Endothelial cell of umbilical vein (primary cell): ENCODE measurements at regions not wholly inside any gene's neighbourhood (a gene's known extent, or its start where the extent isn't known, plus 50 kb on each side); places are given as distances from the start of the nearest gene placed in this dataset.

Experiments used
- BruUV-seq: library from RNA; stranded (reverse); fragments of 400-500 nt; replicated peaks from 2 replicates; lab custom pipeline; 2021; lab: Mats Ljungman, UMichigan
- CTCF ChIA-PET: fragments of 300-600, 350-600 bp; sonication (Branson Sonifier 250); formaldehyde crosslinking; loops from one replicate; lab custom pipeline; 2021; ENCODE audit warnings: antibody characterized with exemption, inconsistent platforms; lab: Charles Lee
- POLR2A ChIA-PET: fragments of 300-600, 350-600 bp; sonication (Branson Sonifier 250); formaldehyde crosslinking; loops from one replicate; lab custom pipeline; 2021; ENCODE audit warnings: antibody characterized with exemption, inconsistent platforms; lab: Charles Lee
- DNase-seq: peaks from one replicate; pipeline ENCODE4 v3.0.0-alpha.2; 2011; ENCODE audit warnings: low read depth, low spot score
- FAIRE-seq: peaks from 2 replicates; lab custom pipeline; 2011; peaks lifted over from hg19 to GRCh38; lab: Jason Lieb, UNC
- H2AFZ ChIP-seq: 2 replicates; pipeline ENCODE4 v1.6.0; 2012; ENCODE audit warnings: low read depth, low read length, control low read depth, inconsistent platforms
- H3K27ac ChIP-seq: 2 replicates; pipeline ENCODE4 v1.5.1; 2011; ENCODE audit warnings: low read depth, mild to moderate bottlenecking, control low read depth, low read length, moderate library complexity; ENCODE audit not compliant: insufficient read depth
- H3K27me3 ChIP-seq, 2 experiments: 2 replicates each; pipeline versions ENCODE4 v1.6.0 to v1.6.1; 2011; ENCODE audit warnings: low read length in 2 of 2, mixed read lengths in 1 of 2; ENCODE audit not compliant: control insufficient read depth in 2 of 2, insufficient read depth in 2 of 2
- H3K36me3 ChIP-seq, 2 experiments: 2 replicates in 1 of 2; 3 replicates in 1 of 2; pipeline ENCODE4 v1.5.1; 2011; ENCODE audit warnings: low read length in 2 of 2, mild to moderate bottlenecking in 1 of 2, moderate library complexity in 1 of 2; ENCODE audit not compliant: control insufficient read depth in 2 of 2, insufficient read depth in 2 of 2; ENCODE audit errors: extremely low read depth in 1 of 2
- H3K4me1 ChIP-seq: 3 replicates; pipeline ENCODE4 v1.5.1; 2011; ENCODE audit warnings: mild to moderate bottlenecking, low read length; ENCODE audit not compliant: control insufficient read depth, insufficient read depth; ENCODE audit errors: extremely low read depth
- H3K4me2 ChIP-seq: 2 replicates; pipeline ENCODE4 v1.6.1; 2011; ENCODE audit warnings: low read length, control low read depth, mixed read lengths; ENCODE audit not compliant: insufficient read depth
- H3K4me3 ChIP-seq, 3 experiments: fragments of 200-600 bp in 1 of 3; sonication (generic), shearing (Covaris generic) in 1 of 3; replicated peaks in 1 of 3; 2 replicates each; pipeline ENCODE4 v1.5.1; 2011 to 2016; ENCODE audit warnings: control low read depth in 3 of 3, low read length in 3 of 3, mild to moderate bottlenecking in 2 of 3, inconsistent platforms in 1 of 3, low read depth in 1 of 3, moderate library complexity in 1 of 3; ENCODE audit not compliant: insufficient read depth in 1 of 3
- H3K79me2 ChIP-seq: 2 replicates; pipeline ENCODE4 v1.6.0; 2012; ENCODE audit warnings: low read length, inconsistent platforms; ENCODE audit not compliant: control insufficient read depth, insufficient read depth
- H3K9ac ChIP-seq: replicated peaks from 2 replicates; pipeline ENCODE3; 2011; ENCODE audit warnings: low read length, control low read depth; ENCODE audit not compliant: insufficient read depth; ENCODE audit errors: extremely low read depth
- H3K9me1 ChIP-seq: replicated peaks from 3 replicates; pipeline ENCODE4 v1.6.0; 2011; ENCODE audit warnings: mild to moderate bottlenecking, low read length; ENCODE audit not compliant: control insufficient read depth, insufficient read depth; ENCODE audit errors: extremely low read depth
- H3K9me3 ChIP-seq: replicated peaks from 2 replicates; pipeline ENCODE4 v1.5.1; 2012; ENCODE audit warnings: low read length, inconsistent platforms; ENCODE audit not compliant: control insufficient read depth, insufficient read depth
- H4K20me1 ChIP-seq: replicated peaks from 2 replicates; pipeline ENCODE3; 2011; ENCODE audit warnings: mild to moderate bottlenecking, low read length; ENCODE audit not compliant: control insufficient read depth, insufficient read depth; ENCODE audit errors: extremely low read depth
- CTCF ChIP-seq, 2 donors: IDR thresholded peaks; 1 replicate in 1 of 2; 2 replicates in 1 of 2; pipeline ENCODE4 v1.5.1; 2011; ENCODE audit warnings: low read length in 2 of 2, mild to moderate bottlenecking in 2 of 2, moderate library complexity in 2 of 2, control low read depth in 1 of 2, inconsistent platforms in 1 of 2, low read depth in 1 of 2; ENCODE audit not compliant: insufficient read depth in 1 of 2; ENCODE audit errors: extremely low read depth in 1 of 2
- EZH2 ChIP-seq: IDR thresholded peaks from 2 replicates; pipeline ENCODE4 v1.6.1; 2012; ENCODE audit warnings: borderline replicate concordance, low read depth, mild to moderate bottlenecking, moderate library complexity, low read length, inconsistent platforms; ENCODE audit not compliant: severe bottlenecking
- GATA2 ChIP-seq: IDR thresholded peaks from 2 replicates; pipeline ENCODE4 v1.7.0; 2011; ENCODE audit warnings: low read depth, mild to moderate bottlenecking, moderate library complexity, mixed read lengths, low read length; ENCODE audit not compliant: insufficient read length, insufficient read depth
- JUN ChIP-seq: IDR thresholded peaks from 2 replicates; pipeline ENCODE4 v1.6.1; 2011; ENCODE audit warnings: borderline replicate concordance, low read depth; ENCODE audit not compliant: insufficient read length, insufficient read depth
- MAX ChIP-seq: IDR thresholded peaks from 2 replicates; pipeline ENCODE4 v1.6.1; 2011; ENCODE audit not compliant: insufficient read depth, insufficient read length
- MYC ChIP-seq: IDR thresholded peaks from one replicate; pipeline ENCODE4 v1.6.1; 2011; ENCODE audit warnings: mild to moderate bottlenecking, low read depth, low read length
- POLR2A ChIP-seq: IDR thresholded peaks from 2 replicates; pipeline ENCODE4 v1.6.1; 2012; ENCODE audit warnings: low read depth, mild to moderate bottlenecking, control low read depth, low read length
- POLR2AphosphoS5 ChIP-seq: IDR thresholded peaks from 2 replicates; pipeline ENCODE4 v1.6.1; 2012; ENCODE audit warnings: low read depth, mild to moderate bottlenecking, control low read depth, low read length, moderate library complexity; ENCODE audit not compliant: insufficient read depth
- dilution Hi-C: fragments of 300-500 bp; cut with MboI; formaldehyde crosslinking; loops from one replicate; pipeline ENCODE4 v1.15.0; 2019; ENCODE audit warnings: low sequenced_read_pairs; ENCODE audit not compliant: extremely low pct_ligation_motif_present
- intact Hi-C: fragments of 100-400 bp; cut with micrococcal nuclease; formaldehyde crosslinking; loops from one replicate; pipeline ENCODE4 v1.10.0; 2022

- Histone ChIP-seq H3K27me3 (peaks cover 0 to 2% of the 10 kb centered on the region in 2 experiments), H3K4me2 (no peak overlapping the region), H3K4me3 (no peak overlapping the region), H3K9me1 (no peaks in the 10 kb centered on the region), H3K9me3 (no peaks in the 10 kb centered on the region), H3K36me3 (no peaks in the 10 kb centered on the region), H2AFZ (no peak overlapping the region), H3K4me1 (no peaks in the 10 kb centered on the region), H3K27ac (no peak overlapping the region), H3K9ac (no peak overlapping the region), H3K79me2 (no peaks in the 10 kb centered on the region), H4K20me1 (no peaks in the 10 kb centered on the region)
- POLR2A ChIA-PET: no interaction called here
- DNase-seq (no peak), FAIRE-seq (no peak)
- dilution Hi-C loops (no loop called here), intact Hi-C loops (no loop called here)
- CTCF ChIA-PET: no interaction called here
- TF ChIP-seq JUN (no peak), MYC (no peak), MAX (no peak), CTCF (IDR thresholded peaks at IDR 0.05; ENCODE audit: extremely low read depth in 1 of 2, insufficient read depth in 1 of 2, low read depth in 1 of 2, low read length in 2 of 2) (no peak), GATA2 (no peak), POLR2AphosphoS5 (no peak), POLR2A (no peak), EZH2 (no peak)
- BruUV-seq: no TSS peak
Measured at GRCh38 chr13:48813518-48813917, 159.8 kb downstream of the CYSLTR2 start.
